ENCODE measurements at regions not wholly inside any gene's neighbourhood (a gene's known extent, or its start where the extent isn't known, plus 50 kb on each side); places are given as distances from the start of the nearest gene placed in this dataset.
A peak's percentile ranks its signal among the peaks of the same experiment; 100 is the strongest.

- Histone ChIP-seq H3K27ac (no peak overlapping the region), H3K4me3 (no peak overlapping the region), H3K4me1 (peaks cover 0 to 3% (median 0%) of the 10 kb centered on the region in 4 donors), H3K9me3 (no peaks in the 10 kb centered on the region), H3K27me3 (no peaks in the 10 kb centered on the region), H3K36me3 (no peaks in the 10 kb centered on the region)
- DNase-seq (no peak), ATAC-seq (ENCODE audit: low FRiP score in 2 of 2) (no peak)
- TF ChIP-seq POLR2A (IDR thresholded peaks at IDR 0.05) (no peak), EP300 (IDR thresholded peaks at IDR 0.05) (no peak), POLR2AphosphoS5 (IDR thresholded peaks at IDR 0.05) (no peak)
- TF ChIP-seq, protein P1, sequence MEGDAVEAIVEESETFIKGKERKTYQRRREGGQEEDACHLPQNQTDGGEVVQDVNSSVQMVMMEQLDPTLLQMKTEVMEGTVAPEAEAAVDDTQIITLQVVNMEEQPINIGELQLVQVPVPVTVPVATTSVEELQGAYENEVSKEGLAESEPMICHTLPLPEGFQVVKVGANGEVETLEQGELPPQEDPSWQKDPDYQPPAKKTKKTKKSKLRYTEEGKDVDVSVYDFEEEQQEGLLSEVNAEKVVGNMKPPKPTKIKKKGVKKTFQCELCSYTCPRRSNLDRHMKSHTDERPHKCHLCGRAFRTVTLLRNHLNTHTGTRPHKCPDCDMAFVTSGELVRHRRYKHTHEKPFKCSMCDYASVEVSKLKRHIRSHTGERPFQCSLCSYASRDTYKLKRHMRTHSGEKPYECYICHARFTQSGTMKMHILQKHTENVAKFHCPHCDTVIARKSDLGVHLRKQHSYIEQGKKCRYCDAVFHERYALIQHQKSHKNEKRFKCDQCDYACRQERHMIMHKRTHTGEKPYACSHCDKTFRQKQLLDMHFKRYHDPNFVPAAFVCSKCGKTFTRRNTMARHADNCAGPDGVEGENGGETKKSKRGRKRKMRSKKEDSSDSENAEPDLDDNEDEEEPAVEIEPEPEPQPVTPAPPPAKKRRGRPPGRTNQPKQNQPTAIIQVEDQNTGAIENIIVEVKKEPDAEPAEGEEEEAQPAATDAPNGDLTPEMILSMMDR (IDR thresholded peaks at IDR 0.05): no peak
- WGBS, 2 donors: 80 to 89% methylated on average over 2 of the region's 2 CpGs
Observed at GRCh38 chr2:39914949-39915348, 135.9 kb upstream of the THUMPD2 start.

DNA sequence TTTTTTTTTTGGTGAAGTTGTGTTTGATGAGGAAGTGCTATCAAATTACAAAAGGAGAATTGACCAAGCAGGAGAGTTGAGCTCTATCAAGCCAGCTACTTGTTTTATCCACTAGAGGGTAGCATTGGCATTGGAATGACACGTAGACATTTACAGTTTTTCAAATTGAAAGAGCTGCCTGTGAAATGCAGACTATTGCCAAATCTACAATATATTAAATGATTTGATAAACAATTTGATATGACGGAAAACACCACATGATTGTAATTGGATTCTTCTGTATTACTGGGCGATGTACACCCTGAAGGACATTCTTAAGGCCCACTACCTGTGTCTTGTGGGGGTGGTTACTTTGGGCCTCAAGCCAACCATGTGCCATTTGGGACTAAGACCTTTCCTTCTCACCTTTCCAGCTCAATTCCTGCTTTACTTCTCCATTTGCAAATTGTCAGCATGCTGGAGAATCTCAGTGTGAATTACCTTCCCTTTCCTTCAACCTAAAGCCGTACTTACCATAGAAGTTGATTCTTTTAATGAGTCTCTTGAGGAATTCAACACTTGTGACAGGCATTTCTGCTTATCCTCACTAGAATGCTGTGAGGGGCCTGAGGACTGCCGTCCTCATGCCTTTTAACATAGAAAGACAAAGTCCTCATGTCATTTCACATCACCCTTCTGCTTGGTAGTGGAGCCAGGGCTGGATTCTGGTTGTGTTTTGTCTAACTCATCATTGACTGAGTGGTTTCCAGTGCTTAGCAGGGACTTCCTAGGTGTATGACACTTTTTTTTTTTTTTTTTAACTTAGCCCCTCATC lies 134.8 kb upstream of the THUMPD2 start:
- WGBS, 2 donors: 37% methylated on average over 5 of the region's 5 CpGs
- DNase-seq: no peak
- no peak overlapping the region for H3K27ac ChIP-seq
- H3K4me3 ChIP-seq: no peak overlapping the region
- peak in 1 of 2 donors; percentile 85 for ATAC-seq (ENCODE audit: low FRiP score in 2 of 2)
- TF ChIP-seq, protein P1 (IDR thresholded peaks at IDR 0.05): peak; percentile 19 to 76 (median 63)
- no peak for TF ChIP-seq POLR2A (IDR thresholded peaks at IDR 0.05)
- H3K27me3 ChIP-seq: no peaks in the 10 kb centered on the region
- no peaks in the 10 kb centered on the region for H3K36me3 ChIP-seq
- H3K4me1 ChIP-seq: peaks cover 0 to 3% (median 0%) of the 10 kb centered on the region in 4 donors
- no peaks in the 10 kb centered on the region for H3K9me3 ChIP-seq

DNA sequence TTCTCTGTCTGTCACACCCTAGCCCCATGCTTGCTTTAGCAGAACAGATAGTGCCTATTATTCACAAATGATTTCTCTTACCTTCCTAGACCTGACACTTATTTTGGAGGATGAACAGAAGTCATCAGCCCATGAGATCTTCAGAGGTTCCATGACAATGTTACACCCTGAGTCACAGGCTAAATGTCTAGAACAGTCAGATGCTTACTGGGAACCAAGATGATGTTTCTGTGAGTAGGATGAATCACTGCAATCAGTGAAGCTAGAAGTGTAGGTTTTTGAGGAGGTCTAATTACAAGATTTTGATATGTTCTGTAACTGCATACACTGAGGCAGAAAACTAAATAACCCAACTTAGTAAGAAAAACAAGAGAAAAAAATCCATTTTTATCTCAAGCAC lies 123.0 kb upstream of the THUMPD2 start:
- ATAC-seq (ENCODE audit: low FRiP score in 2 of 2): no peak
- H3K9me3 ChIP-seq: no peaks in the 10 kb centered on the region
- no peak overlapping the region for H3K4me3 ChIP-seq
- H3K4me1 ChIP-seq: no peaks in the 10 kb centered on the region
- no peak for DNase-seq
- H3K27ac ChIP-seq: no peak overlapping the region
- H3K27me3 ChIP-seq: no peaks in the 10 kb centered on the region
- no peak for TF ChIP-seq POLR2A (IDR thresholded peaks at IDR 0.05)
- H3K36me3 ChIP-seq: no peaks in the 10 kb centered on the region

DNA sequence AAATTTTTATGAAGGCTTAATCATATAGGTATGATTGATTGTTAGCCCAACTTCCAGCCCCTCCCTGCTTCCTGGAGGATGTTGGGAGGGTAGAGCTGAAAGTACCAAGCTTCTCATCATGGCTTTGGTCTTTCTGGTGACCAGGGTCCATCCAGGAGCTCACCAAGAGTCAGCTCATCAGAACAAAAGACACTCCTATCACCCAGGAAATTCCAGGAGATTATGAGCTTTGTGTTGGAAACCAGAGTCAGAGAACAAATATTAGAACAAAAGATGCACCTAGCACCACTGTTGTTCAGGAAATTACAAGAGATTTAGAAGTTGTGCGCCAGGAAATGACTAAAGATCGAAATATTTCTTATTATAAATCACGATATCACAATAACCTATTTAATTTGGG lies 119.9 kb upstream of the THUMPD2 start:
- no peaks in the 10 kb centered on the region for H3K9me3 ChIP-seq
- no peak overlapping the region for H3K4me3 ChIP-seq
- 86 to 88% methylated on average over 3 of the region's 3 CpGs for WGBS, 2 donors
- no peak for DNase-seq
- H3K4me1 ChIP-seq: no peaks in the 10 kb centered on the region
- no peak overlapping the region for H3K27ac ChIP-seq
- no peak for ATAC-seq (ENCODE audit: low FRiP score in 2 of 2)
- no peaks in the 10 kb centered on the region for H3K27me3 ChIP-seq
- no peak for TF ChIP-seq POLR2AphosphoS5 (IDR thresholded peaks at IDR 0.05)
- TF ChIP-seq POLR2A (IDR thresholded peaks at IDR 0.05): no peak
- TF ChIP-seq EP300 (IDR thresholded peaks at IDR 0.05): no peak
- TF ChIP-seq, protein P1 (IDR thresholded peaks at IDR 0.05): no peak
- H3K36me3 ChIP-seq: no peaks in the 10 kb centered on the region

GRCh38 chr2:39897273-39897672 lies 118.2 kb upstream of the THUMPD2 start:
- TF ChIP-seq POLR2AphosphoS5 (IDR thresholded peaks at IDR 0.05): no peak
- TF ChIP-seq POLR2A (IDR thresholded peaks at IDR 0.05): no peak
- no peak for TF ChIP-seq EP300 (IDR thresholded peaks at IDR 0.05)
- TF ChIP-seq, protein P1 (IDR thresholded peaks at IDR 0.05): no peak
- WGBS, 2 donors: 83 to 85% methylated on average over 5 of the region's 5 CpGs
- Histone ChIP-seq H3K27me3 (no peaks in the 10 kb centered on the region), H3K9me3 (no peaks in the 10 kb centered on the region), H3K4me1 (no peaks in the 10 kb centered on the region), H3K36me3 (no peaks in the 10 kb centered on the region), H3K4me3 (no peak overlapping the region), H3K27ac (no peak overlapping the region)
- DNase-seq: no peak
- no peak for ATAC-seq (ENCODE audit: low FRiP score in 2 of 2)
